ENCODE measurements at regions not wholly inside any gene's neighbourhood (a gene's known extent, or its start where the extent isn't known, plus 50 kb on each side); places are given as distances from the start of the nearest gene placed in this dataset.

- TF ChIP-seq CTCF (IDR thresholded peaks at IDR 0.05): no peak
- H3K27ac ChIP-seq: no peak overlapping the region
- no peaks in the 10 kb centered on the region for H3K36me3 ChIP-seq
- ATAC-seq (ENCODE audit: insufficient number of reproducible peaks, low FRiP score, low read depth) (no peak), DNase-seq (ENCODE audit: low spot score) (no peak)
- no peaks in the 10 kb centered on the region for H3K9me3 ChIP-seq
- no peaks in the 10 kb centered on the region for H3K4me1 ChIP-seq (ENCODE audit: control insufficient read depth in 1 of 2, low read depth in 2 of 2)
- H3K27me3 ChIP-seq (replicated peaks; ENCODE audit: insufficient read depth): no peaks in the 10 kb centered on the region
- no peak overlapping the region for H3K4me3 ChIP-seq
Observed at GRCh38 chrY:15324189-15324588, 799.9 kb downstream of the NLGN4Y start.

- TF ChIP-seq CTCF (IDR thresholded peaks at IDR 0.05): no peak
- H3K9me3 ChIP-seq: no peaks in the 10 kb centered on the region
- ATAC-seq (ENCODE audit: insufficient number of reproducible peaks, low FRiP score, low read depth) (no peak), DNase-seq (ENCODE audit: low spot score) (no peak)
- no peaks in the 10 kb centered on the region for H3K4me1 ChIP-seq (ENCODE audit: control insufficient read depth in 1 of 2, low read depth in 2 of 2)
- H3K27ac ChIP-seq: no peak overlapping the region
- no peaks in the 10 kb centered on the region for H3K27me3 ChIP-seq (replicated peaks; ENCODE audit: insufficient read depth)
- H3K4me3 ChIP-seq: no peak overlapping the region
- no peaks in the 10 kb centered on the region for H3K36me3 ChIP-seq
Observed at GRCh38 chrY:15325201-15325600, 800.9 kb downstream of the NLGN4Y start.

GRCh38 chrY:15326673-15327072 is 802.3 kb downstream of the NLGN4Y start:
- no peak for ATAC-seq (ENCODE audit: insufficient number of reproducible peaks, low FRiP score, low read depth)

GRCh38 chrY:15328848-15329247 is 804.5 kb downstream of the NLGN4Y start:
- Histone ChIP-seq H3K4me1 (ENCODE audit: control insufficient read depth in 1 of 2, low read depth in 2 of 2) (no peaks in the 10 kb centered on the region), H3K9me3 (no peaks in the 10 kb centered on the region), H3K27me3 (replicated peaks; ENCODE audit: insufficient read depth) (no peaks in the 10 kb centered on the region), H3K4me3 (no peak overlapping the region), H3K36me3 (no peaks in the 10 kb centered on the region), H3K27ac (no peak overlapping the region)
- TF ChIP-seq CTCF (IDR thresholded peaks at IDR 0.05): no peak
- DNase-seq (ENCODE audit: low spot score) (no peak), ATAC-seq (ENCODE audit: insufficient number of reproducible peaks, low FRiP score, low read depth) (no peak)

More at GRCh38 chrY:15326673-15327072, 802.3 kb downstream of the NLGN4Y start:
- TF ChIP-seq CTCF (IDR thresholded peaks at IDR 0.05): no peak
- H3K36me3 ChIP-seq: no peaks in the 10 kb centered on the region
- H3K27me3 ChIP-seq (replicated peaks; ENCODE audit: insufficient read depth): no peaks in the 10 kb centered on the region
- no peak for DNase-seq (ENCODE audit: low spot score)
- no peak overlapping the region for H3K27ac ChIP-seq
- no peak overlapping the region for H3K4me3 ChIP-seq
- H3K9me3 ChIP-seq: no peaks in the 10 kb centered on the region
- no peaks in the 10 kb centered on the region for H3K4me1 ChIP-seq (ENCODE audit: control insufficient read depth in 1 of 2, low read depth in 2 of 2)

- Histone ChIP-seq H3K4me3 (no peak overlapping the region), H3K4me1 (ENCODE audit: control insufficient read depth in 1 of 2, low read depth in 2 of 2) (no peaks in the 10 kb centered on the region), H3K27me3 (replicated peaks; ENCODE audit: insufficient read depth) (no peaks in the 10 kb centered on the region), H3K36me3 (no peaks in the 10 kb centered on the region), H3K27ac (no peak overlapping the region), H3K9me3 (no peaks in the 10 kb centered on the region)
- DNase-seq (ENCODE audit: low spot score) (no peak), ATAC-seq (ENCODE audit: insufficient number of reproducible peaks, low FRiP score, low read depth) (no peak)
- no peak for TF ChIP-seq CTCF (IDR thresholded peaks at IDR 0.05)
Observed at GRCh38 chrY:15343522-15343921, 819.2 kb downstream of the NLGN4Y start.

All from thoracic aorta (tissue), 2 donors.